NCI-H1105 treated with DMSO at 0.1 percent for 48 hours (cell line): ENCODE measurements at regions not wholly inside any gene's neighbourhood (a gene's known extent, or its start where the extent isn't known, plus 50 kb on each side); places are given as distances from the start of the nearest gene placed in this dataset.

Source experiments
- DNase-seq: peaks from one replicate; lab custom pipeline; 2025; lab: John Stamatoyannopoulos, UW

- no peak for DNase-seq
Measured at GRCh38 chr13:26967119-26968038, 204.2 kb downstream of the USP12 start.

- no peak for DNase-seq
Measured at GRCh38 chr13:26966701-26967080, 204.9 kb downstream of the USP12 start.

- peak; percentile 63 for DNase-seq
Measured at GRCh38 chr13:26965952-26966700, 205.5 kb downstream of the USP12 start.

GRCh38 chr13:26964278-26965250 lies 204.0 kb upstream of the GPR12 start:
- no peak for DNase-seq

GRCh38 chr13:26962671-26963070 lies 202.1 kb upstream of the GPR12 start:
- no peak for DNase-seq

- no peak for DNase-seq
Measured at GRCh38 chr13:26961890-26962615, 201.5 kb upstream of the GPR12 start.

DNA sequence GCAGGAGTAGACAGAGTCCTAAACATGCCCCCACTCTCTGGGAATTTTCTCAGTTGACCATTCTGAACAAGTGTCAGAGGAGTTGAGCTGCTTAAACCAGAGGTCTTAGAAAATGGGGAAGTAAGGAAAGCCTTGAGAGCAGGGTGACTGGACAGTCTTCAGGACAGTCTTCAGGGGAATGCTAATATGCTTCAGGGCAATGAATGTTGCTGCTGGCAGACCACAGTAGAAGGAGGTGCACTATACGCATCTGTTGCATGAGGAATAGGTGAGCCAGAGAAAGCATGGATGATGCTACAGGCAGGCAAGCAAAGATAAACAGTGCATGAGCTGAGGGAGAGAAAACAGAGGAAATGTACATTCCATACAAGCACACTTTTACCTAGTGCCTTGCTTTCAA lies 196.6 kb upstream of the GPR12 start:
- no peak for DNase-seq

- no peak for DNase-seq
Measured at GRCh38 chr13:26956522-26957142, 196.0 kb upstream of the GPR12 start.

DNA sequence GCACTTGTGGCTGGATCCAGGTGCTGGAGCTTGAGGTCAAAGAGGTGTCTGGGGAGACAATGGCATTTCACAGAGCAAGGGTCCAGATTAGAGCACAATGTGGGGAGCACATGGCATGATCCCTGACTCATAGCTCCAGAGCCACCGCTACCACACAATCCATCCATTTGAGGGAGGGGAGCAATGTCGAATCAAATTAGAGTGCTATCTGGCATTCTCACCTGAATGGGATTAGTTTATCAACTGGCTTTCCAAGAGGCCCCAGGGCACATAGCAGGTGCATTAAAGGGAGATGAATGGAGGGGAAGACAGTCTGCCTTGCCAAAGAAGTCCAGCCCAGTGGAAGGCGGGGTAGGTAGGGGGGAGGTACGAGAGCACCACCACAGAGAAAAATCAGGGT lies 194.4 kb upstream of the GPR12 start:
- no peak for DNase-seq

DNA sequence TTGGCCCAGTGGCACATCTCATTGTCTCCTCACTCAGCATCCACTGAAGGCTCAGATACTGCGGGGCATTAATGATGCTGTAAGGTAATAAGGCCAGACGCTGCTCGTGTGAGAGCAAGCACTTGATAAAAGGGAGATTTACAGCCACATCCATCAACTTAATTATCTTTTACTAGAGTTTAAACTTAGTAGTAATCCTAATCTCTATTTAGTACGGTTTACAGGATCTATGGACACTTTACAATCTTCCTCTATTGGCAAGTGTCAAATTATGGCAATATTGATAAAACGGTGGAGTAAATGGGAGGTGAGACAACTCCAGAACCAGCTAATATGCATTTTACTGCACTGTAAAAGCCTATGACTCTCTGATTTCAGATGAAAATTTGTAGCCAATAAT lies 192.7 kb upstream of the GPR12 start:
- DNase-seq = no peak

DNA sequence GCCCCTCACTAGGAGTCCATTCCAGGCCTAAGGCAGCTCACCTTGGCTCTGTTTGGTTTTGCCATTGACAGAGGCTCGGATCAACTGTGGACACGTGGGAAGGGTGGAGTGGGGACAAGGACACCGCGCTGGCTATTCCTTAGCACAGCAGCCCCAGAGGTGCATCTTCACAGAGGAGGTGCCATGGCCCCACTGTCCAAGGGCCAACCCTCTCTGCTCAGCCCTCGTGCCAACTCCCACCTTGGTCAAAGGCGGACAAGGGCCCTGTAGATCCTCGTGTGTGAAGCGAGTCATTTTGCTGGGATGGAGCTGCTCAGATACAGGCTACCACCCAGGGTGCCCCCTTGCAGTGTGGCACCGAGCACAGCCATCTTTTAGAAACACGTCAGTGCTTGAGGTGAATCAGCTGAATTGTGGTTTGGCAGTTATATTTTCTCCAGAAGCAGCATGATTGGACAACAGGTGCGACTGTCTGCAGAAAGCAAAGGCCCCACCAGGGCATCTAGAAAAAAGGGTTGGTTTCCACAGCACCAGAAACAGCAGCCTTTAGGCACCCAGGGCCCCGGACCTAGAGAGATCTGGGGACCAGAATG lies 192.1 kb upstream of the GPR12 start:
- DNase-seq = no peak

DNA sequence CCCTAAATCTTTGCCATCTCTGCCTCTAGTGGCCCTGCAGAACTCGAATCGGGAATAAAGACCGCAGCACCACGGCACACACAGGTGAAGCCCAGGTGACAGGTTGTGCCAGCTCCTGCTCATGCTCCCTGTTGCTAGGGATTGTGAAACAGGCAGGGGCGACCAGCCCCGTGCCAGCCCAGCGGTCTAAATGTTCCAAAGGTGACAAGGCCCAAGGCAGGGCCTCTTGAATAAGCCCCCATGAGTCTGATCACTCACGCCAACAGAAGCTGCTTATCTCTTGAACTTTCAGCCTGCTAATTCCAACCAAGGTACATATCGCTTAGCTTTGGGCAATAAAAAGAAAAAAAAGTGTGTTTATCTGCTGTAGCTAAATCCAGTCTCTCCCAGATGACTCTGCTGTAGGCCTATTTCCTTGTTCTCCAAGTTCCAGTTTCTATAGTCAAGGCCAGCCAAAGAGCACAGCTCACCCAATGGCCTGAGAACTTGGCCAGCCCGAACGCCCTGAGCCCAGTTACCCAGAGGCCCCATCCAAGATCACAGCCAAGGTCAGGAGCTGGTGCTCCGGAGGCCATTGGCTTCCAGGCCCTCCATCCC lies 191.1 kb upstream of the GPR12 start:
- no peak for DNase-seq

GRCh38 chr13:26950968-26951367 lies 190.4 kb upstream of the GPR12 start:
- no peak for DNase-seq

DNA sequence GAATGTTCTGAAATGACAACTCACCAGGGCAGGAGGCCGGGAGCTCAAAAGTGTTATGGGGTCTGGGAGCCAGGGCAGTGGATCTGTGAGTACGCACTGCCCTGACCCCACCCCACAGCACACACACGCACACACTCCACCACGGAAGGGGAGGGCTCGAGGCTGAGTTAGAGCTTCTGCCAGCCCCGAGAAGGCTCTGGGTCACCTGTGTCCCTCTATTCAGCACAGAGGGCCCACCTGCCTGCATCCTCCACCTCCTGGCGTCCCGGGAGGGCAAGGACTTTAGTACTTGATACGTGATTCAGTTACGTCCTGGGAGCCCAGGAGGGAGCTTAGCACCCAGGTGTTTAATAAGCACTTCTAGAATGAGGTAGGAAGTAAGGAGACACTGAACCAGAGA lies 190.0 kb upstream of the GPR12 start:
- no peak for DNase-seq

- DNase-seq = no peak
Measured at GRCh38 chr13:26949701-26950502, 189.3 kb upstream of the GPR12 start.

GRCh38 chr13:26948353-26948752 lies 187.8 kb upstream of the GPR12 start:
- DNase-seq = no peak

GRCh38 chr13:26946684-26947343 lies 186.2 kb upstream of the GPR12 start:
- DNase-seq = peak; percentile 36

DNA sequence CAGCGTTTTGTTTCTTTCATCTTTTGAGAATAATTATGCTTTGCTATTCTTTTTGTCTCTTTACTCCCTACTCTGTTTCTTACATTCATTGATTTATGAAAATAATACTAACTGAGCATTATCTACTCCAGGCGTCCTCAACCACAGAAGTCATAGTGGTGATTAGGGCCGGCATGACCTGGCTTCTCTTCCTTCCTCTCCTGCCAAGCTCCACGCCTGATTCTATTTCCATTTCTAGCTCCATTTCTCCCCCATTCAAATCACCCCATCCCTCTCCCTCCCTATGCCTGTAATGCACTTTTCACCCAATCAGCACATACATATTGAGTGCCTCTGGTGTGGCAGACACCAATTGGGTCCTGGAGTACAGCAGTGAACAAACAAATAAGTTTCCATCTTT lies 183.2 kb upstream of the GPR12 start:
- no peak for DNase-seq

DNA sequence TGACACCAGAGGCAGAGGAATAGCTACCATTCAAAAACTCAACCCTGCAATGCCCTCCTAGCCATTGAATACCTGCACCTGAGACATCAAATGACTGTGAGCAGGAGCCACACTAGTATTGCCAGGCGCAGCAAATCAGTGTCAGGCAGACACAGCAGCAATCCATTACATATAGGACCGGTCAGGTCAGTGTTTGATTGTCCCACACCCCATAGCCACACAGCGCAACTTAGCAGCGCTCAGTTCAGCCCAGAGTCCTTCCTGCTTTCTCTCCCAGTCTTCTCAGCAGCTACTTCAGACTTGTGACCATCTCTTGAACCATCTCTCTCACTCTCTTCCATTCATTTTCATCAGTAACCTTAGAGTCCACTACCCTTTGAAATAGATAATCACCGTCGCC lies 181.6 kb upstream of the GPR12 start:
- DNase-seq = no peak
